Endodermal cell (in vitro differentiated cells): ENCODE measurements at regions not wholly inside any gene's neighbourhood (a gene's known extent, or its start where the extent isn't known, plus 50 kb on each side); places are given as distances from the start of the nearest gene placed in this dataset.

ENCODE experiments used
- DNase-seq: peaks from one replicate; pipeline ENCODE4 v3.0.0-alpha.2; 2017
- H3K27ac ChIP-seq: 2 replicates; pipeline ENCODE4 v1.5.1; 2013; ENCODE audit warnings: mild to moderate bottlenecking, low read depth, low read length, moderate library complexity
- H3K27me3 ChIP-seq: 2 replicates; pipeline ENCODE4 v1.6.1; 2013; ENCODE audit warnings: mild to moderate bottlenecking, low read length, moderate library complexity; ENCODE audit not compliant: insufficient read depth, control insufficient read depth, poor library complexity, severe bottlenecking
- H3K36me3 ChIP-seq: 2 replicates; pipeline ENCODE4 v1.7.0; 2013; ENCODE audit warnings: mild to moderate bottlenecking, low read length, moderate library complexity; ENCODE audit not compliant: control insufficient read depth, insufficient read depth
- H3K4me1 ChIP-seq: one replicate; pipeline ENCODE4 v1.7.0; 2013; ENCODE audit warnings: low read length; ENCODE audit not compliant: control insufficient read depth, insufficient read depth
- H3K4me3 ChIP-seq: 2 replicates; pipeline ENCODE4 v1.5.1; 2013; ENCODE audit warnings: mild to moderate bottlenecking, low read length, moderate library complexity
- H3K9ac ChIP-seq: 2 replicates; pipeline ENCODE4 v1.6.1; 2013; ENCODE audit warnings: mild to moderate bottlenecking, low read length, moderate library complexity; ENCODE audit not compliant: poor library complexity, severe bottlenecking; ENCODE audit errors: extremely low read depth
- H3K9me3 ChIP-seq: 2 replicates; pipeline ENCODE4 v1.6.1; 2013; ENCODE audit warnings: mild to moderate bottlenecking, low read length, moderate library complexity; ENCODE audit not compliant: control insufficient read depth
- H3K27ac Mint-ChIP-seq: 2 replicates; pipeline ENCODE4 v1.8.0; 2020; ENCODE audit warnings: mixed read lengths
- H3K27me3 Mint-ChIP-seq: 2 replicates; pipeline ENCODE4 v1.8.0; 2021; ENCODE audit warnings: mild to moderate bottlenecking, mixed read lengths; ENCODE audit not compliant: insufficient read depth
- H3K36me3 Mint-ChIP-seq: 2 replicates; pipeline ENCODE4 v1.8.0; 2020; ENCODE audit warnings: low read depth, mixed read lengths
- H3K4me1 Mint-ChIP-seq: 2 replicates; pipeline ENCODE4 v1.8.0; 2020; ENCODE audit warnings: mixed read lengths
- H3K4me3 Mint-ChIP-seq: 2 replicates; pipeline ENCODE4 v1.8.0; 2020; ENCODE audit warnings: mild to moderate bottlenecking, moderate library complexity, mixed read lengths
- H3K9me3 Mint-ChIP-seq: 2 replicates; pipeline ENCODE4 v1.8.0; 2020; ENCODE audit warnings: mild to moderate bottlenecking, mixed read lengths
- WGBS, 2 experiments: methylation state at CpG; one replicate each; pipeline versions ENCODE4 v1.1.5 to v1.1.7; 2013; ENCODE audit warnings: missing lambda C conversion rate in 2 of 2, mixed read lengths in 1 of 2; ENCODE audit not compliant: insufficient coverage in 1 of 2, insufficient read length in 1 of 2; 5-methylcytosine and 5-hydroxymethylcytosine counted together
- TF ChIP-seq, protein P1 (sequence below): fragments of 200-600 bp; sonication (generic); conservative IDR thresholded peaks from 2 replicates; pipeline ENCODE4 v1.5.0; 2021; ENCODE audit warnings: antibody characterized with exemption, mild to moderate bottlenecking

- DNase-seq = no peak
- H3K36me3 ChIP-seq = no peaks in the 10 kb centered on the region
- H3K4me3 ChIP-seq = no peak overlapping the region
- no peak overlapping the region for H3K4me3 Mint-ChIP-seq
- no peak overlapping the region for H3K9ac ChIP-seq
- H3K9me3 Mint-ChIP-seq = no peaks in the 10 kb centered on the region
- H3K4me1 ChIP-seq = no peaks in the 10 kb centered on the region
- no peaks in the 10 kb centered on the region for H3K4me1 Mint-ChIP-seq
- 94 to 95% methylated on average over 6 to 8 of the region's 8 CpGs for WGBS, 2 experiments
- no peaks in the 10 kb centered on the region for H3K27me3 ChIP-seq
- no peak overlapping the region for H3K27ac Mint-ChIP-seq
- no peaks in the 10 kb centered on the region for H3K9me3 ChIP-seq
- H3K27me3 Mint-ChIP-seq = no peaks in the 10 kb centered on the region
- H3K36me3 Mint-ChIP-seq = no peaks in the 10 kb centered on the region
- TF ChIP-seq, protein P1, sequence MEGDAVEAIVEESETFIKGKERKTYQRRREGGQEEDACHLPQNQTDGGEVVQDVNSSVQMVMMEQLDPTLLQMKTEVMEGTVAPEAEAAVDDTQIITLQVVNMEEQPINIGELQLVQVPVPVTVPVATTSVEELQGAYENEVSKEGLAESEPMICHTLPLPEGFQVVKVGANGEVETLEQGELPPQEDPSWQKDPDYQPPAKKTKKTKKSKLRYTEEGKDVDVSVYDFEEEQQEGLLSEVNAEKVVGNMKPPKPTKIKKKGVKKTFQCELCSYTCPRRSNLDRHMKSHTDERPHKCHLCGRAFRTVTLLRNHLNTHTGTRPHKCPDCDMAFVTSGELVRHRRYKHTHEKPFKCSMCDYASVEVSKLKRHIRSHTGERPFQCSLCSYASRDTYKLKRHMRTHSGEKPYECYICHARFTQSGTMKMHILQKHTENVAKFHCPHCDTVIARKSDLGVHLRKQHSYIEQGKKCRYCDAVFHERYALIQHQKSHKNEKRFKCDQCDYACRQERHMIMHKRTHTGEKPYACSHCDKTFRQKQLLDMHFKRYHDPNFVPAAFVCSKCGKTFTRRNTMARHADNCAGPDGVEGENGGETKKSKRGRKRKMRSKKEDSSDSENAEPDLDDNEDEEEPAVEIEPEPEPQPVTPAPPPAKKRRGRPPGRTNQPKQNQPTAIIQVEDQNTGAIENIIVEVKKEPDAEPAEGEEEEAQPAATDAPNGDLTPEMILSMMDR = no peak
- no peak overlapping the region for H3K27ac ChIP-seq
Observed at GRCh38 chr3:46131884-46132450, 76.1 kb downstream of the CCR1 start.

- no peak overlapping the region for H3K27ac ChIP-seq
- H3K9ac ChIP-seq = no peak overlapping the region
- Mint-ChIP-seq H3K4me3 (no peak overlapping the region), H3K27me3 (no peaks in the 10 kb centered on the region), H3K27ac (no peak overlapping the region), H3K9me3 (no peaks in the 10 kb centered on the region), H3K36me3 (no peaks in the 10 kb centered on the region), H3K4me1 (no peaks in the 10 kb centered on the region)
- H3K27me3 ChIP-seq = no peaks in the 10 kb centered on the region
- no peaks in the 10 kb centered on the region for H3K36me3 ChIP-seq
- TF ChIP-seq, protein P1 = no peak
- no peaks in the 10 kb centered on the region for H3K9me3 ChIP-seq
- no peak for DNase-seq
- WGBS, 2 experiments = 88 to 93% methylated on average over 7 of the region's 7 CpGs
- H3K4me1 ChIP-seq = no peaks in the 10 kb centered on the region
- H3K4me3 ChIP-seq = no peak overlapping the region
Observed at GRCh38 chr3:46130631-46131310, 77.3 kb downstream of the CCR1 start.

DNA sequence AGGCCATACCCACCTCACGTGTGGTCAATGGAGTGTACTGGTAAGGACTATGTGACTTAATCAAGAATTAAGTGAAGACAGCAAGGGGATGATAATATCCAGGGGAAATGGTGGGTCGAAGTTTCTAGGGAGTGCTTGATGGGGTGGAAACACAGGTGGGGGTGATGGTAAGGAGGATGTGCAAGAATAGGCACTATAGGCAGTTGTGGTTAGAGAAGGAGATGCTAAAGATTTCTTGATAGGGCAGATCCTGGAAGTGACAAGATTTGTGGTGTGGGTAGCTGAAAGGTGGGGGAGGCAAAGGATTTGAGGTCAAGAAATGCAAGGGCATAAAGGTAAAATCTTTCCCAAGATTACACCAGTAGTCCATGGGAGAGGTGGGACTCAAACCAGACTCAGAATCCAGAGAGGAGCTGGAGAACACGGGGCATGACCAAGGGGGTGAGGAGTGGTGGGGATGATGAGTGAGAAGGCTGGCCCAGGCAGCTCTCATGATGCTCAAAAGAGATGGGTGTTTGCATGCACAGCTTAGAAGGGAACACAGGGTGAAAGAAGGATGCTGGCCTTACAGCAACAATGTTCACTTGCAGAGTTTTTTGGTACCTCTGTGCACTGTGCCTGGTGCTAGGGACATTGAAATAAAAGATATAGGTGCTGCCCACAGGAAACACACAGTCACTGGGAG is 78.4 kb downstream of the CCR1 start:
- no peak overlapping the region for H3K4me3 ChIP-seq
- 79 to 86% methylated on average over 2 to 3 of the region's 3 CpGs for WGBS, 2 experiments
- H3K27ac Mint-ChIP-seq = no peak overlapping the region

More for the DNA sequence above, 78.4 kb downstream of the CCR1 start:
- no peaks in the 10 kb centered on the region for H3K36me3 Mint-ChIP-seq
- Histone ChIP-seq H3K4me1 (no peaks in the 10 kb centered on the region), H3K27me3 (no peaks in the 10 kb centered on the region), H3K9me3 (no peaks in the 10 kb centered on the region), H3K9ac (no peak overlapping the region), H3K27ac (no peak overlapping the region), H3K36me3 (no peaks in the 10 kb centered on the region)
- H3K27me3 Mint-ChIP-seq = no peaks in the 10 kb centered on the region
- TF ChIP-seq, protein P1 = no peak
- H3K4me3 Mint-ChIP-seq = no peak overlapping the region
- no peaks in the 10 kb centered on the region for H3K4me1 Mint-ChIP-seq
- DNase-seq = no peak
- no peaks in the 10 kb centered on the region for H3K9me3 Mint-ChIP-seq
